NB4 (cell line): ENCODE measurements at regions not wholly inside any gene's neighbourhood (a gene's known extent, or its start where the extent isn't known, plus 50 kb on each side); places are given as distances from the start of the nearest gene placed in this dataset.

Experiments
- DNase-seq: peaks from one replicate; pipeline ENCODE4 v3.0.0; 2010; ENCODE audit warnings: low read depth
- H3K4me3 ChIP-seq: one replicate; pipeline ENCODE4 v1.5.1; 2011; ENCODE audit warnings: mild to moderate bottlenecking, low read depth, low read length, moderate library complexity
- CTCF ChIP-seq: IDR thresholded peaks from one replicate; pipeline ENCODE4 v1.5.1; 2012; ENCODE audit warnings: low read depth, low read length
- MAX ChIP-seq: IDR thresholded peaks from 2 replicates; pipeline ENCODE4 v1.6.1; 2011; ENCODE audit warnings: low read depth, low read length
- MYC ChIP-seq: IDR thresholded peaks from 2 replicates; pipeline ENCODE4 v1.6.1; 2011; ENCODE audit warnings: low read depth, low read length
- POLR2A ChIP-seq: IDR thresholded peaks from 2 replicates; pipeline ENCODE4 v1.6.1; 2011; ENCODE audit warnings: mild to moderate bottlenecking; ENCODE audit not compliant: insufficient read length; ENCODE audit errors: extremely low read depth

- TF ChIP-seq POLR2A (no peak), CTCF (no peak), MYC (no peak), MAX (no peak)
- H3K4me3 ChIP-seq = no peak overlapping the region
- no peak for DNase-seq
These were observed 335.6 kb downstream of the PRL start for GRCh38 chr6:21961226-21961625.

- peak; percentile 35 for DNase-seq
- TF ChIP-seq MAX = no peak
- TF ChIP-seq MYC = no peak
- no peak overlapping the region for H3K4me3 ChIP-seq
These were observed 331.8 kb downstream of the PRL start for GRCh38 chr6:21965016-21965415.

GRCh38 chr6:21965953-21966539 lies 330.8 kb downstream of the PRL start:
- DNase-seq = no peak
- no peak for TF ChIP-seq CTCF
- no peak for TF ChIP-seq MAX
- no peak for TF ChIP-seq MYC
- H3K4me3 ChIP-seq = no peak overlapping the region

GRCh38 chr6:21967056-21967974 lies 329.5 kb downstream of the PRL start:
- no peak for DNase-seq
- no peak overlapping the region for H3K4me3 ChIP-seq
- no peak for TF ChIP-seq POLR2A

- DNase-seq = no peak
- H3K4me3 ChIP-seq = no peak overlapping the region
- no peak for TF ChIP-seq MYC
- no peak for TF ChIP-seq POLR2A
- no peak for TF ChIP-seq MAX
These were observed 328.4 kb downstream of the PRL start for GRCh38 chr6:21968411-21968810.

GRCh38 chr6:21969192-21969591 lies 327.6 kb downstream of the PRL start:
- TF ChIP-seq MAX = no peak
- no peak for DNase-seq
- H3K4me3 ChIP-seq = no peak overlapping the region

GRCh38 chr6:21970569-21971300 lies 326.1 kb downstream of the PRL start:
- no peak for DNase-seq
- H3K4me3 ChIP-seq = no peak overlapping the region
- no peak for TF ChIP-seq CTCF
- no peak for TF ChIP-seq MYC
- TF ChIP-seq MAX = no peak
- TF ChIP-seq POLR2A = no peak
